GM18951 (cell line): ENCODE measurements at regions not wholly inside any gene's neighbourhood (a gene's known extent, or its start where the extent isn't known, plus 50 kb on each side); places are given as distances from the start of the nearest gene placed in this dataset.

Experiments
- POLR2A ChIP-seq: IDR thresholded peaks from 4 replicates; pipeline ENCODE4 v1.6.1; 2011; ENCODE audit warnings: mild to moderate bottlenecking; ENCODE audit not compliant: insufficient read length, insufficient read depth; ENCODE audit errors: extremely low read depth
- in situ Hi-C: fragments of 300-500 bp; cut with MboI; formaldehyde crosslinking; loops from one replicate; pipeline ENCODE4 v1.12.0; 2022; ENCODE audit warnings: low sequenced_read_pairs, mixed read lengths, inconsistent platforms; ENCODE audit not compliant: unreplicated experiment

DNA sequence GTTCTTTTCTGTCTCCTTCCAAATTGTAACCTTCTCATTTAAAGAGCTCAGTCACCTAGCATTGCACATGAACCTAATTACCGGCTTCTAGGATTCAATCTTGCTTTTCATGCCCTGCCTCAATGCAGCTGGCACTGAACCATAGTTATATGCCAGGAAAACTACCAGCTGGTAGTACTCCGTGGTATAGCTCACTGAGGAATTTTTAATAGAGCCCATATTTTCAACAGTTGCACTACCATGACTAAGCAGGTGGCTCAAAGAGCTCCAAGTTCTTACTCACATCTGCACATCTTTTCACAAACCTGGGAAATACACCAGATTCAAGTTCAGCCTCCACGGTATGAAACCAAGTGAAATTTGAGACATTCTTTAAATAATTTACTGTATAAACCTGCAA, 363.5 kb downstream of the GRB14 start:
- in situ Hi-C loops = no loop called here
- no peak for TF ChIP-seq POLR2A

DNA sequence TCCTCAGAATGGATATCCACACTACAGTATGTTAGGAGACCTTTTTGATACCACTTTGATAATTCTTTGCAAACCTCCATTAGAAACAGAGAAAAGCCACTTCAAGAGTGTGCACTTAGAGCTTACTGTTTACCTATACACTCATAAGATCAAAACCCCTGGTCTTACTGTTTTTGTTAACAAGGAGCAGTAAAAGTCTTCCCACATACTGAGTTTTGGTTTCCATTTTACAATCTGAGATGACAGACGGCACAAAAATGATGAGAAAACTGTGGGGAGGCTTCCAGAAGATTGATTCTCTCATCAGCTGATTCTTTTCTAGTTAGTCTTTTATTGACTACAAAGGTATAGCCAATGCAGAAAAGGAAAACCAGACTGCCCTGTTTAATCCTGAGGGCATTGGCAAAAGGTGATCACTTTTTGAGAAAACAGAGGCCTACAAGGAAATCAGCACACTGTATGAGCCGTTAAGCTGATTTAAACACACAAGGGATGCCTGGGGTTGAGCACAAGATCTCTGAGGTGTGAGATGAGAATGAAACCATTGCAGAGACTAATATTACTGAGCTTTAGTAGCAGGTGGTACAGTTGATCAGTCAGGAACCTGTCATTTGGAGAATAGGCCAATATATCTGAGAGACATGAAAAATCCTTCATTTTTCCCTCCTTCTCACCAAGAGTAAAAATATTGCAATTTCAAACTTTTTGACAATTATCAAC, 368.6 kb downstream of the GRB14 start:
- in situ Hi-C loops = no loop called here
- no peak for TF ChIP-seq POLR2A

DNA sequence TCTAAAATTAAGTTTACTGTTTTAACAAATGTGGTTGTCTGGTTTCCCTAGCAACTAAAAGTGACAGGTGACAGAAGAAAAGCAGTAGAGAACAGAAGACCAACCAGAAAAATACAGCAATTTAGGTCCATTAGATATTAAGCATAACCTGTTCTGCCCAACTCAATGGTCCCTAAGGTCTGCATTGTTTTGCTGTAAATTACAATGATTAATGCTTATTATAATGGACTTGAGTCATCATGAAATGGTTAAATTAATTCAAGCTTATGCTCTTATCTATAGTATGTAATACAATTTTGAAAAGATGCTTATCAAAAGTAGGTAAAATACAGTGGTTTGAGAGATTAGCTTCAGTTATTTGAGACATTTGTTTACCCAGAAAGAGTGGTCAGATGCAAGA, 378.0 kb downstream of the GRB14 start:
- in situ Hi-C loops = no loop called here
- no peak for TF ChIP-seq POLR2A

DNA sequence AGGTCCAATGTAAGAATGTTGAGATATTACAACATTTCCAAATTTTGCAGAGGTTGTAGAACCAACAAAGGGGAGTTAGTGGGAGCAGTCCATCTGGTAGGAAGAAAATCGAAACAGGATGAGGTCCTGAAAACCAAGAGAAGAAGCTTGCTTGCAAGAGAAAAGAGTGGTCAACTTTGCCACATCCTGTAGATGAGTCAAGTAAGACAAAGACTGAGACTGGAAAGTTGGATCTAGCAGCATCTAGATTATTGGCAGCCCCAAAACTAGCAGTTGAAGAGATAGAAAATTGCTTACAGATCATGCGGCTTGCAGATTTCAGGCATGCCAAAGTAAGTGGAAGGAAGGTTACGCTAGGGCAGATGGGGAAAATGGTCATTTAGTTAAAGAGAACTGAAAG, 378.9 kb downstream of the GRB14 start:
- in situ Hi-C loops = no loop called here
- TF ChIP-seq POLR2A = no peak

DNA sequence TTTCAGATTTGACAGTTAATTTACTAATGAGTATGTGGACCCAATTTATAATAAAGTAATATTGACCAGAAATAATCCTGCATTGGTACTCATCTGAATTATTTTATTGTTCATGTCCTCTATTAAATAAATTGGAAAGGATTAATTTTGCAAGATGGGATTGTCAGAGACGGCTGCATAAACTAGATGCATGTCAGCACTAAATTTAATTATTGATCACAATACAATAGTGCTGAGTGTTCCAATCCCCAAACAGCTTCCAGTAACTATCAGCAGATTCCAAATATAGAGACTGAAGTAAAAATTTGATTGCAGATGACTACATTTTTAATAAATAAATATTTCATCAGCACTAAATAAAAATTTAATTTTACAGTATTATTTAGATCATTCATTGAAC, 387.2 kb downstream of the GRB14 start:
- no peak for TF ChIP-seq POLR2A
- in situ Hi-C loops = no loop called here

DNA sequence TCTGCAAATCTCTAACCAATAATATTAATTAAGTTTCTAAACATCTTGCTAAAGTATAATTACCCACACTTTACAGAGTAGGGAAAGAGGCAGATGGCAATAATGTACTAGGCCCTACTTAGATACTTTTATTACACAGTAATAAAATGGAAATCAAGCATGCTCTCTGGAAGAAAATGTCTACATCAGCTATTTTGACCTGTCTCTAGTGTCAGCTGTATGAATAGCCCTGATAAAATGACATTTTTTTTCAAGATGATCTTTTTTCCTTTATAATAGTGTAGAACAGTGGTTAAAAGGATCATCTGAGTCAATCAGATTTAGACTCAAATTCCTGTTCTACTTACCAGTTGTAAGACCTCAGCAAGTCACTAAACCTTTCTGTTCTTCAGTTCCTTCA, 397.3 kb downstream of the GRB14 start:
- TF ChIP-seq POLR2A = no peak
- in situ Hi-C loops = no loop called here

DNA sequence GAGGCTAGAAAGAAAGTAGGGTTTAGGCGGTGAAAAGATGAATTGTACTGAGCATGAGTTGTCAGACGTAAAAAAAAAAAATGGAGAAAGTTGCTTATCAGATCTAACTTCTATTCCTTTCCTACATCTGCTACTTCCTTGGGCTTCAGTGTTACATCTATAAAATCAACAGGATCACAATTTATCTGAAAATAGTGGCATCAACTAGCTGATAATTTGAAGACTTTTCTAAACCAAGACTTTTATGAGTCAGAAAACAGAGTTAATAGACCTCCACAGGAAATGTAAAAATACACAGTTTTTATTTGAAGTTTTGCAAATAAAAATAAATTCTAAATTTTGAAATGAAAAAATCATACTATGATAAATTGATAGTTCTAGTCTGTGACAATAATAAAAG, 399.8 kb downstream of the GRB14 start:
- TF ChIP-seq POLR2A = no peak
- in situ Hi-C loops = no loop called here

DNA sequence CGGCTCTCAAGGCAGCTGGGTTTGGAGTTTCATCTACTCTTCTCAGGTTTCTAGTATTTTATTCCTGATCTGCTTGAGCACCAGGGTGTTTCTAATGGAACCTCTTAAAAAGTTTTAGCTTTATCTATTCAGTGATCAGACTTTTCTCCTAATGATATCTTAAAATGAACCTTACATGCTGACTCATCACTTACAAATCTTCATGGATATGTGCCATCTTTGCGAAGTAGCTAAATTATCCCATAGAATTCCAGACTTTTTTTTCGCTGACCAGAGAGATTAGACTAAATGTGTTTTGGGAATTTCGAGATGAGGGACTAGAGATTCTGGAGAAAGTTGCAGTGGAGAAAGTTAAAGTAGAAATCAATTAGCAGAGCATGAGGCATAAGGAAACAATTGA, 401.0 kb downstream of the GRB14 start:
- in situ Hi-C loops = no loop called here
- TF ChIP-seq POLR2A = no peak

DNA sequence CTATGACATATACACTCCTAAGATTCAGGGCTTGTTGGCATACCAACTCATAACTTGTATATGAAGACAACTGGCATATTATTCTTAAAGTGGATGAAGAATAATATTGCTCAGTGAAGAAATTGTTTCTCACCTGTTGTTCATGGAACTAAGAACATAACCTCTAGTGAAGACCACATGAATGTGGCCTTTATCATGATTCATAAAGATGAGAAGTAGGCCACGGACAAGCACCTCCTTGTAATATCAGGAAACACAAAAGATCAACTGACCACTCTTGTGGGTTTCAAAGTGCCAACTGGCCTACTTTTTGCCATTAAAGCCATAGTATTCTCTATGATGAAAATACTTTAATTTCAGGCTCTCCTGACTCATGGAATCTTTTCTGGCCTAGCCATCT, 407.4 kb downstream of the GRB14 start:
- no peak for TF ChIP-seq POLR2A
- in situ Hi-C loops = no loop called here

DNA sequence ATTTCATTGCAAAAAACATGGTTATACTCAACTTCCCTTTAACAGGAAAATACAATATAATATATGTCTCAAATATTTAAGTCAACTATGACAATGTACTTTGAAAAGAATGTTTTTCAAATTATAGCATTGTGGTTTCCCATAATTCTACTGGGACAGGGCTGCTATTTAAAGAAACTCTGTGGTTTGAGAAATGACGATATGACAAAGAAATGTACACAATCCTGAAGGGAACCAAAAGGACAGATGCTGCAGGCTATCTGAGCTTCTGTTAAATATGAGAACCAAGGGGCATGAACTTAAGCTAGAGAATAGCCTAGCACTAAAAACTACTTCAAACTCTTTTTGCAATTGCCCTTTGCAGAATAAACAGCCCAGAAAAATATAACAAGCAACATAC, 415.9 kb downstream of the GRB14 start:
- TF ChIP-seq POLR2A = no peak
- in situ Hi-C loops = no loop called here

DNA sequence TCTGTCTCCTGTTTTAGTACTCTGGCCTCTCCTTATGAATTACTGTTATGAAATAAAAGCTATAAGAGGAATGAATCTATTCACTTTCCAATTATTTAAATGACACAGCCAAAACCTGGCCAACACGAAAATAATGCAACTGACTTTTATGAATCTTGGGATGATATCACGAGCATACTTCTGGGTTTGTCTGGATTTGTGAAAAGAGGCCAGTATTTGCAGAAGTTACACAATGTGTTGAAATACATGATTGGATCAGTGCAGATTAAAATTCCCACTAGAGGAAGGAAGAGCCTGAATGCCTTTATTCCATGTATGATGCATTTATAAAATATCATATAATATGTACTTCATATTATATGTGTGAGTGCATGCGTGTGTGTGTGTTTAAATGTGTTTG, 418.2 kb downstream of the GRB14 start:
- in situ Hi-C loops = no loop called here
- no peak for TF ChIP-seq POLR2A

DNA sequence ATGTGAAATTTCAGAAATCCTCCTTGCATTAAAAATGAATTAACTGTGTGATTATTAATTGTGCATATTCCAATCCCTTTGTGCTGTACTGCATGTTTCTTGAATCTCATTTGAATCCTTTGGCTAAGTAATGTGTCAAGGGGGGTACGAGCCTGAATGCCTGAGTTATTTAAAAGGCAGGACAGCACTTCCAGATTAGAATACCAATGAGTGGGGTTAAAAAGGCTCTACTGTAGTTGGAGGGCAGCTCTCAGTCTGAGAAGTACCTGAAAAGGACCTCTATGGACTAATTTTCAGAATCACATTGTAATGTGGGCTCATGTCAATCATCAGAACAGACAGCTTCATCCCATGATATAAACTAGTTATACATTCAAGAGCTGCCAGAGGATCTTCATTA, 423.0 kb downstream of the GRB14 start:
- no peak for TF ChIP-seq POLR2A
- in situ Hi-C loops = no loop called here

DNA sequence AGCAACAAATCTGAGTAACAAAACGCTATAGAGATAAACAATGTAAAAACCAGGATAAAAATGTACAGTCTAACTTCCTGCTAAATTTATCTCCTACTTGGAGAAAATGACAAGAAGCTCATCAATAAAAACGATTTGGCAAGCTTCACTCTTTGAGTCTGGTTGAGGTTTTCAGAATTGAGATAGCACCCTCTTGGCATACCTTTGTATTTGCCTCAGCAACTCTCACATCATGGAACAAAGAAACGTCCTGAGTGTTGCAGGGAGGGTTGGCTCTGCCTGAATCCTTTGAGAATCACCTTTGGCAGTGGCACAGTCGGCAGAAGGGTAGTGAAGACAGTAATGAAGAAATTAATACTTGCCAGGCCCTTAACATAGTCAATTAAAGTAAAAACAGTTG, 430.6 kb downstream of the GRB14 start:
- in situ Hi-C loops = no loop called here
- no peak for TF ChIP-seq POLR2A

DNA sequence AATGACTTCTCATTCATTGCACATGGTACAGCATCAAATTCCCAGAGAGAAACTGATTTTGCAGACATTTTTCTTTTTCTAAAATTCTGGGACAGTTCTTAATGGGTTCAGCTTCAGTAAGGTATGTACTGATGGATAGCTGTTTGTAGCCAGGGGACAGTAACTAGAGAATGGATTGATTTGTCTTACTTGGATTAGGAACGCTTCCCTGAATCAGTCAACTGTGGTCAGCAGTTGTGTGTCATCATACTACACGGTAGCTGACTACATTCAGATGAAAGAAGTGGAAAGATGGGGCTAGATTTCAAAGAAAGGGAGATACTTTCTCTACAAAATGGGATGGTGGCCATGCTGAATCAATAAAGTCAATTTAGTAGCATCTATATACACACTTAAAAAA, 431.4 kb downstream of the GRB14 start:
- TF ChIP-seq POLR2A = no peak
- in situ Hi-C loops = no loop called here

DNA sequence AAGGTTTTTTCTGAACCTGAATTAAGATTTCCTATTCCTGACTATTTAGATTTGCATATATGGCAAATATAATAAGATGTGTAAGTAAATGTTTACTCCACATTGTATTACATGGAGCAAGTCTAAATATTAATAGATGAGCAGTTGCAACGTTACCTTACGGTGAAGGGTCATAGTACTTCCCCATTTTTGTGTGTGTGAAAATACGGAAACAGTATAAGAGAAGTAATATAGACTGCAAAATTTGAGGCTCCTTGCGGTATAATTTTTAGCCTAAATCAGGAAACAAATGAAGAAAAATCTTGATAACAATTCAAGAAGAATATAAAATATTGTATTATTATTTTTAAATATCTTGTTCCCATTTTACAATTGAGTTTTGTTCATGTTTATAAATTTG, 434.2 kb downstream of the GRB14 start:
- in situ Hi-C loops = no loop called here
- TF ChIP-seq POLR2A = no peak
